C4-2B (cell line): ENCODE measurements at regions not wholly inside any gene's neighbourhood (a gene's known extent, or its start where the extent isn't known, plus 50 kb on each side); places are given as distances from the start of the nearest gene placed in this dataset.
A peak's percentile ranks its signal among the peaks of the same experiment; 100 is the strongest.
"Not testable (repeated sequence)": the region's sequence is repeated elsewhere in the genome, so short reads cannot be mapped to it uniquely, and the experiment has no call there.

Source experiments
- H3K27ac ChIP-seq: fragments of 450-650 bp; 2 replicates; pipeline ENCODE4 v1.5.1; 2017
- CTCF ChIP-seq: fragments of 450-650 bp; conservative IDR thresholded peaks from 2 replicates; pipeline ENCODE4 v1.5.1; 2017; ENCODE audit warnings: mild to moderate bottlenecking
- ZFX ChIP-seq: fragments of 450-650 bp; IDR thresholded peaks from 2 replicates; pipeline ENCODE4 v1.6.1; 2017

- TF ChIP-seq ZFX (no peak), CTCF (no peak)
- H3K27ac ChIP-seq: no peak overlapping the region
Observed at GRCh38 chr3:75380276-75380771, 283.8 kb upstream of the FRG2C start.

GRCh38 chr3:75384016-75384415 lies 280.1 kb upstream of the FRG2C start:
- H3K27ac ChIP-seq: not testable (repeated sequence)

- not testable (repeated sequence) for H3K27ac ChIP-seq
Observed at GRCh38 chr3:75388486-75389124, 275.5 kb upstream of the FRG2C start.

- not testable (repeated sequence) for H3K27ac ChIP-seq
Observed at GRCh38 chr3:75393288-75393694, 270.8 kb upstream of the FRG2C start.

- H3K27ac ChIP-seq: not testable (repeated sequence)
Observed at GRCh38 chr3:75394102-75394501, 270.0 kb upstream of the FRG2C start.

GRCh38 chr3:75394562-75395360 lies 269.4 kb upstream of the FRG2C start:
- H3K27ac ChIP-seq: not testable (repeated sequence)

- TF ChIP-seq CTCF: no peak
- TF ChIP-seq ZFX: no peak
- no peak overlapping the region for H3K27ac ChIP-seq
Observed at GRCh38 chr3:75395580-75396315, 268.4 kb upstream of the FRG2C start.

- no peak overlapping the region for H3K27ac ChIP-seq
- TF ChIP-seq ZFX: no peak
- no peak for TF ChIP-seq CTCF
Observed at GRCh38 chr3:75396316-75396802, 267.8 kb upstream of the FRG2C start.

GRCh38 chr3:75397486-75397885 lies 266.6 kb upstream of the FRG2C start:
- not testable (repeated sequence) for H3K27ac ChIP-seq

GRCh38 chr3:75422101-75422945 lies 241.8 kb upstream of the FRG2C start:
- TF ChIP-seq CTCF: peak; percentile 82
- not testable (repeated sequence) for H3K27ac ChIP-seq

GRCh38 chr3:75425379-75425778 lies 238.7 kb upstream of the FRG2C start:
- not testable (repeated sequence) for H3K27ac ChIP-seq

GRCh38 chr3:75427486-75427885 lies 236.6 kb upstream of the FRG2C start:
- H3K27ac ChIP-seq: not testable (repeated sequence)

GRCh38 chr3:75427906-75428305 lies 236.2 kb upstream of the FRG2C start:
- not testable (repeated sequence) for H3K27ac ChIP-seq
